NOMO-1 (cell line): ENCODE measurements at regions not wholly inside any gene's neighbourhood (a gene's known extent, or its start where the extent isn't known, plus 50 kb on each side); places are given as distances from the start of the nearest gene placed in this dataset.

Experiments
- DNase-seq, 2 experiments: peaks; one replicate each; lab custom pipeline; 2025; ENCODE audit not compliant: unreplicated experiment in 2 of 2; lab: John Stamatoyannopoulos, UW

- no peak for DNase-seq
These were observed 523.5 kb downstream of the SLC16A7 start for GRCh38 chr12:60119327-60119726.

GRCh38 chr12:60120199-60120598 lies 524.4 kb downstream of the SLC16A7 start:
- DNase-seq, result no peak

GRCh38 chr12:60123557-60123956 lies 527.7 kb downstream of the SLC16A7 start:
- no peak for DNase-seq

DNA sequence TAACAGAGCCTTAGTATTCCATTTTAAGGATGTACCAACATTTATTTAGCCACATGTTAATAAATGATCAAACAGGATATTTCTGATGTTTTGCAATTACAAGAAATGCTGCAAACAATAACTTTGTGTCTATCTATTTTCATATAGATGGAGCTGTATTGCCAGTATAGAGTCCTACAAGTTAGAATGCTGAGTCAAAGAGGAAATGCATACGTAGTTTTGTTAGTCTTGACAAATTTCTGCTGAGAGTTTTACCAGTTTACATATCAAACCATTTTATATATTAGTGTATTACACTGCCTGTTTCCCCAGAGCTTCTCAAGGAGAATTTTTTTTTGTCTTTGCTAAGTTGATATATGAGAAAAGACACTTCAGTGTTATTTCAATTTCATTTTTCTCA lies 541.7 kb downstream of the SLC16A7 start:
- DNase-seq, result no peak

- DNase-seq, result no peak
These were observed 542.7 kb downstream of the SLC16A7 start for GRCh38 chr12:60138526-60138925.

DNA sequence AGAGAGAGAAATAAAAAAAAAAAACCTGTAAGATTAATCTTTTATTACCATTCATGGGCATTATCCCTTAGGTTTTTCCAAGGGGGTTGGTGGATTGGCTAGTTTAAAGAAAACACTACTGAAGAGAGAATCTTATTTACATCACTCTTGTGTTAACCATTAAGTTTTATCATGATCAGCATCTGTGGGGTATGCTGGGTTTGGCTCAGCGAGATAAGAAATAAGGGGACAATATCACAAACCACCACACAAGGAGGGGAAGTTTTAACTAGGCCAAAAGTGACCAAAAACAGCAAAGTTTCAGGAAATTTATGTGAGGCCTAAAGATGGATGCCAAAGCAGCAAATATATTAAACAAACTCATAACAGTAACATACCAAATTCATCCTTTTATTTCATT lies 548.6 kb downstream of the SLC16A7 start:
- DNase-seq, result no peak

- no peak for DNase-seq
These were observed 552.3 kb downstream of the SLC16A7 start for GRCh38 chr12:60148109-60148508.

DNA sequence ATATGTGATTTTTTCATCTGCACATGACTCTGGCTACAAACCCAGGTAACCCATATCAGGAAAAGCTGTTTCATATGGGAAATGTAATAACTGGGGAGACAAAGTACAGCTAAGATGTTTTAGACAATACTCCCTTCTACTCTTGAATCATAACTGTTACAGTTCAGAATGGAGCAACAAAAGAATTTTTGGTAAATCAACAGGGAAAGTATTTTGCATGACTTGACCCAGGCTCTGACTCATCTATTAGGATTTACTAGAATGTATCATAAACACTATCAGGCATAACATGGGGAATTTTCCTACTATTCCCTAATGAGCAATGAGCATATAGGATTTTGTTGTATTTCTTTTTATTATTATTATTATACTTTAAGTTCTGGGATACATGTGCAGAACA lies 553.0 kb downstream of the SLC16A7 start:
- no peak for DNase-seq

GRCh38 chr12:60152756-60153155 lies 556.9 kb downstream of the SLC16A7 start:
- no peak for DNase-seq

DNA sequence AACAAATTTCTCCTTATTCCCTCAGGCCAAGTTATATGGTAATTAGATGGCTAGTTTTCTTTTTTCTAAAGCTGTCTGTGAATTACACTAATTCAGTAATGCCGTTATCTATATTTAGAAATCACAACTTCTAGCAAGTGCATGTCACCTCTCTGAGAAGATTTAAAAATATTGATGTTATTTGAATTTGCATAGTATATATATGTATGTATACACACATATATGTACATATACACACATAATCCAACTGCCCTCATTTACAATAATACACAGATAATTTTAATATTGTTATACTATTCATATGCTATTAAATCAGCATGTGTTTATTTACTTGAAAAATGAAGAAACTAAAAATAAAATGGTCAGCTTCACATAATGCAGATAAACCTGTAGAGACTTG lies 563.9 kb downstream of the SLC16A7 start:
- DNase-seq, result no peak

GRCh38 chr12:60162988-60163720 lies 567.3 kb downstream of the SLC16A7 start:
- DNase-seq, result no peak

GRCh38 chr12:60165781-60166180 lies 570.0 kb downstream of the SLC16A7 start:
- DNase-seq, result no peak

GRCh38 chr12:60168441-60168840 lies 572.6 kb downstream of the SLC16A7 start:
- no peak for DNase-seq

DNA sequence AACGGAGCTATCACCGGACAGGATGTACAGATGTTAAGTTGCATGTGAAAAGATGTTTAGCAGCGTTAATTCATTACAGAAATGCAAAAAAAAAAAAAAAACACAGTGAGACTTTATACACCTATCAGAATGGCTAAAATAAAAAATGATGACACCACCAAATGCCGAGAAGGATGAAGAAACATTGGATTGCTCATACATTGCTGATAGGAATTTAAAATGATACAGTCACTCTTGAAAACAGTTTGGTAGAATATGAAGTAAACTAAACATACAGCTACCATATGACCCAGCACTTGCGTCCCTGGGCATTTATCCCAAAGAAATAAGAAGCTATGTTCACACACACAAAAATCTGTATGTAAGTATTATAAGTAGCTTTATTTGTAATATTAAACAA lies 574.1 kb downstream of the SLC16A7 start:
- no peak for DNase-seq

- DNase-seq, result no peak
These were observed 576.7 kb downstream of the SLC16A7 start for GRCh38 chr12:60172266-60173211.

DNA sequence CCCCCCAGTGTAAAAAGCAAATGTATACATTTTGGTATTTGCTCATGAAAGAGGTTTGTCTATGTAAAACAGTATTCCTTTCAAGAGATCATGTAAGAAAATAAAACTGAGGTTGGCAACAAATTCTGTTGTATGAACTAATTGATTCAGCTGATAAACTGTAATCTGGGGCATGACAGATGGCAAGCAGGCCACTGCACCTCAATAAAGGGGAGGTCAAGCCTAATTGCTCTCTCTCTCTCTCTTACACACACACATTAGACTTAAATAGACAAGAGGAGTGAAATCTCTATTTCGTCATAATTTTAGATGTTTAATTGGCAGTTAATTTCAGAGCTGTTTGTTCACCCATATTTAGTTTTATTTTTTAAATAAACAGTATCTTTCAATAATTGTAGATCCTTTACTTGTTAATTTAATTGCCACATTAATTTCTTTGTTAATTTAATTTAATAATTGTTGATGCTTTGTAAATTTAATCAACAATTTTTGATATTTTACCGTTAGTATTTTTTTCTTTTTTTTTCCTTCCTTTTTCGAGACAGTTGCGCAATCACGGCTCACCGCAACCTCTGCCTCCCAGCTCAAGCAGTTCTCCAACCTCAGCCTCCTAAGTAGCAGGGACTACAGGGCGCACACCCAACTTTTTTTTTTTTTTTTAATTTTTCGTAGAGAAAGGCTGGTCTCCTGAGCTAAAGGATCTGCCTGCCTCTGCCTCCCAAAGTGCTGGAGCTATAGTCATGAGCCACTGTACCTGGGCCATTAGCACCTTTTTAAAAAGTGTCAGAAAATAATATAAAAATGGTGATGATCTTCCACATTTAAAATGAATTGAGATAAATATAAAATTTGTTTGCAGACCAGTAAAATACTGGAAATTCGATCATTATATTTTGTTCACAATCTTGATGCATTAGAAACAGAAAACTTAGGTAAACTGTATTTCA lies 577.7 kb downstream of the SLC16A7 start:
- DNase-seq, result peak; percentile 20 to 40

DNA sequence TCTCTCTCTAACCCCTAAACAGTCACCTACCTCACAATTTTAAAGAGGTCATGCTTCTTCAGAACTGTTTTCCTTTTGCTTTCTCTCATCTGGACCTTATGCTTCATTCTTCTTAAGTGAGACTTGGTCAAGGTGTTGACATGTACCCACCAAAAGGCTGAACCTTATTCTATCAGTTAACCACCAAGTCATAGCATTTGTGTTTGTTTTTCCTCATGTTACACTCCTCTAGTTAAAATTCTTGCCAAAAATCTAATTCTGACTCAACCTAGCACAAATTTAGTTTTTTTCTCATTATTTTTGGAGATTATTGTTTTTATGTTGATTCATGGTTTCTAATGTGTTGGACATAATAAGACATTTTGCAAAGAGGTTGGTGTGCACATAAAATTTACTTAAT lies 578.6 kb downstream of the SLC16A7 start:
- DNase-seq, result no peak

DNA sequence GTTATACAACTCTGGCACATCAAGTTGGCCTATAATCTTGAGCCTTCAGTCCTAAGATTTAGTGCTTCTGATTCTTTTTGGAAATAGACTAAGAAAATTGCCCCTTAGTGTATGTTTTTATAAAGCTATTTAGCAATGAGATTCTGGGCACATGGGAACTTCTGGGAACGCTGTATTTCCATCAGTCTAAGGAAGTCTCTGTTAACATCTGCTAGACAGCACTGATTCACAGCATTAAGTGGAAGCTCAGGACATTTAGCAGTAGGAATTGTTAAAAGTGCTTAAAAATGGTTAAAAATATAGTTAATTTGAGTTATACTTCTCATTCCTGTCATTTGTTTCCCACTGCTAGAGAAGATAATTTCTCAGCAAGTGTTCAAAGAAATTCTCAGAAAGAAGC lies 579.1 kb downstream of the SLC16A7 start:
- DNase-seq, result no peak

DNA sequence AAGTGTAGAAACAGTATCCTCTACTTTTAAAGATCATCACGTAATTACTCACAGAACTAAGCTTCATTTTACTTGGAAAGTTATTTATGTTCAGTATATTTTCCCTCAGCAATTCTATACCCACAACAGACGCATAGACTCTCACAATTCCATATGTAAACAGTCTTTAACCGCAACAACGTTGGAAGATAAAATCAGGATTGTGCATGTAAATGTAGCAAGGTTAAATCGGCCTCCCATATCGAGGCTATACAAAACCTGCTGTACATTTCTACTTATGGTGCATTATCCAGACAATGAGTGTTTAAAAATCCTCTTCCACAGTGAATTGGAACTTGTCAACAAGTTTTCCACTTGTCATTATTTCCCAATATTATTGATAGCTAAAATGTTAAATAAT lies 581.1 kb downstream of the SLC16A7 start:
- DNase-seq, result no peak

GRCh38 chr12:60180298-60180697 lies 584.5 kb downstream of the SLC16A7 start:
- DNase-seq, result no peak

DNA sequence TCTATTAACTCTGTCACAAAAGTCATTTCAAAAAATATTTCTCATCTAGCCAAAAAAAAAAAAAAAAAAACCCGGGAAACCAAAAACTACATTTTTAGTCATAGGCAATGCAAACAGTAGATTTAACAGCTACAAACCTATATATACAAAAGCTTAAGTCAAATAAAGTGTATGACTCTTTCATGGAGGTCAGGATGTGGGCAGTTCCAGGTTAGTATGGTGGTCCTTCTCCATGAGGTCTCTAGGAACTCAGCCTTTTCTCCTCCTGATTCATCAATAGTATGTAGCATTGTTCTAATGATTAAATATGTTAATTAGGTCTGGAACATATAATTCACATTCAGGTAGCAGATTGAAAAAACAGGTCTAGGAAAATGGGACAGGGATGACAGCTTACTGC lies 586.5 kb downstream of the SLC16A7 start:
- no peak for DNase-seq
